Keratinocyte (primary cell): ENCODE measurements at regions not wholly inside any gene's neighbourhood (a gene's known extent, or its start where the extent isn't known, plus 50 kb on each side); places are given as distances from the start of the nearest gene placed in this dataset.

Experiments used
- EZH2 ChIP-seq: IDR thresholded peaks from one replicate; pipeline ENCODE4 v1.6.1; 2012; ENCODE audit warnings: inconsistent platforms, mild to moderate bottlenecking, low read length, moderate library complexity
- TF ChIP-seq, protein P1 (sequence below), 3 experiments: IDR thresholded peaks in 1 of 3; conservative IDR thresholded peaks in 1 of 3; optimal IDR thresholded peaks in 1 of 3; 2 replicates in 2 of 3; 3 replicates in 1 of 3; pipeline versions ENCODE3 to v1.5.1; 2011; ENCODE audit warnings: low read length in 3 of 3, mild to moderate bottlenecking in 3 of 3, moderate library complexity in 2 of 3, control low read depth in 1 of 3, inconsistent platforms in 1 of 3; ENCODE audit not compliant: insufficient read depth in 2 of 3; ENCODE audit errors: extremely low read depth in 1 of 3

- TF ChIP-seq, protein P1, sequence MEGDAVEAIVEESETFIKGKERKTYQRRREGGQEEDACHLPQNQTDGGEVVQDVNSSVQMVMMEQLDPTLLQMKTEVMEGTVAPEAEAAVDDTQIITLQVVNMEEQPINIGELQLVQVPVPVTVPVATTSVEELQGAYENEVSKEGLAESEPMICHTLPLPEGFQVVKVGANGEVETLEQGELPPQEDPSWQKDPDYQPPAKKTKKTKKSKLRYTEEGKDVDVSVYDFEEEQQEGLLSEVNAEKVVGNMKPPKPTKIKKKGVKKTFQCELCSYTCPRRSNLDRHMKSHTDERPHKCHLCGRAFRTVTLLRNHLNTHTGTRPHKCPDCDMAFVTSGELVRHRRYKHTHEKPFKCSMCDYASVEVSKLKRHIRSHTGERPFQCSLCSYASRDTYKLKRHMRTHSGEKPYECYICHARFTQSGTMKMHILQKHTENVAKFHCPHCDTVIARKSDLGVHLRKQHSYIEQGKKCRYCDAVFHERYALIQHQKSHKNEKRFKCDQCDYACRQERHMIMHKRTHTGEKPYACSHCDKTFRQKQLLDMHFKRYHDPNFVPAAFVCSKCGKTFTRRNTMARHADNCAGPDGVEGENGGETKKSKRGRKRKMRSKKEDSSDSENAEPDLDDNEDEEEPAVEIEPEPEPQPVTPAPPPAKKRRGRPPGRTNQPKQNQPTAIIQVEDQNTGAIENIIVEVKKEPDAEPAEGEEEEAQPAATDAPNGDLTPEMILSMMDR (optimal IDR thresholded peaks at IDR 0.05 in 1 of 3, IDR thresholded peaks at IDR 0.05 in 1 of 3, conservative IDR thresholded peaks at IDR 0.05 in 1 of 3; ENCODE audit: extremely low read depth in 1 of 3, insufficient read depth in 2 of 3, low read length in 3 of 3), result no peak
- TF ChIP-seq EZH2, result no peak
Measured at GRCh38 chr6:28709478-28710349, 184.0 kb downstream of the GPX5 start.
